Transverse colon (tissue), 4 donors: ENCODE measurements at regions not wholly inside any gene's neighbourhood (a gene's known extent, or its start where the extent isn't known, plus 50 kb on each side); places are given as distances from the start of the nearest gene placed in this dataset.

ENCODE experiments used
- DNase-seq: peaks from one replicate; pipeline ENCODE4 v3.0.0-alpha.2; 2019
- H3K27ac ChIP-seq, 4 donors: fragments of 200-600 bp; sonication (generic); 2 replicates each; pipeline ENCODE4 v1.5.1; 2016 to 2018; ENCODE audit warnings: inconsistent platforms in 4 of 4
- H3K27me3 ChIP-seq: fragments of 200-600 bp; sonication (generic); 2 replicates; pipeline ENCODE4 v1.5.1; 2017; ENCODE audit warnings: inconsistent platforms
- H3K36me3 ChIP-seq, 4 donors: fragments of 200-600 bp; sonication (generic); 2 replicates each; pipeline ENCODE4 v1.5.1; 2017 to 2019; ENCODE audit warnings: inconsistent platforms in 4 of 4
- H3K4me1 ChIP-seq, 4 donors: fragments of 200-600 bp; sonication (generic); 2 replicates each; pipeline ENCODE4 v1.5.1; 2017 to 2020; ENCODE audit warnings: inconsistent platforms in 4 of 4
- H3K4me3 ChIP-seq, 4 donors: fragments of 200-600 bp; sonication (generic); 1 replicate in 1 of 4; 2 replicates in 3 of 4; pipeline versions ENCODE4 v1.5.1 to v1.6.1; 2017 to 2019; ENCODE audit warnings: inconsistent platforms in 4 of 4
- H3K9me3 ChIP-seq, 2 donors: fragments of 200-600 bp; sonication (generic); 2 replicates each; pipeline ENCODE4 v1.5.1; 2017 to 2019; ENCODE audit warnings: inconsistent platforms in 2 of 2
- CTCF ChIP-seq, 5 experiments: fragments of 200-600 bp in 3 of 5; fragments of 450-650 bp in 2 of 5; sonication (generic) in 3 of 5; IDR thresholded peaks; 1 replicate in 2 of 5; 2 replicates in 3 of 5; pipeline ENCODE4 v1.5.1; 2016 to 2017; ENCODE audit warnings: antibody characterized with exemption in 5 of 5, inconsistent platforms in 3 of 5, mild to moderate bottlenecking in 2 of 5, moderate library complexity in 1 of 5
- EP300 ChIP-seq: sonication (generic); formaldehyde crosslinking; IDR thresholded peaks from one replicate; pipeline ENCODE4 v1.6.1; 2017; ENCODE audit warnings: antibody characterized with exemption, low read depth
- POLR2A ChIP-seq: fragments of 450-650 bp; IDR thresholded peaks from one replicate; pipeline ENCODE4 v1.6.1; 2016; ENCODE audit warnings: antibody characterized with exemption, mild to moderate bottlenecking, moderate library complexity
- POLR2AphosphoS5 ChIP-seq, 3 donors: sonication (generic); formaldehyde crosslinking; IDR thresholded peaks; one replicate each; pipeline ENCODE4 v1.6.1; 2016; ENCODE audit warnings: antibody characterized with exemption in 3 of 3
- WGBS, 2 donors: methylation state at CpG; one replicate each; pipeline ENCODE4 v1.1.5; 2018; ENCODE audit warnings: low coverage in 1 of 2; 5-methylcytosine and 5-hydroxymethylcytosine counted together
- in situ Hi-C, 4 donors: fragments of 200-750 bp; cut with MboI; loops; one replicate each; pipeline versions ENCODE4 v1.15.0 to v1.15.1; 2017; ENCODE audit warnings: low sequenced_read_pairs in 3 of 4, low pct_ligation_motif_present in 1 of 4, low pct_unique_long_range_greater_than_20kb in 1 of 4
- intact Hi-C: fragments of 100-400 bp; cut with DNase I; formaldehyde crosslinking; loops from one replicate; pipeline ENCODE4 v1.15.1; 2023; ENCODE audit warnings: low total_unique reads

- Histone ChIP-seq H3K36me3 (no peaks in the 10 kb centered on the region), H3K27ac (no peak overlapping the region), H3K4me1 (no peaks in the 10 kb centered on the region), H3K27me3 (no peaks in the 10 kb centered on the region), H3K9me3 (no peaks in the 10 kb centered on the region), H3K4me3 (no peak overlapping the region)
- no peak for TF ChIP-seq POLR2A
- TF ChIP-seq CTCF (IDR thresholded peaks at IDR 0.05) = no peak
- no peak for TF ChIP-seq EP300
- intact Hi-C loops (no loop called here), in situ Hi-C loops (no loop called here)
- WGBS, 2 donors = 51 to 66% methylated on average over 3 of the region's 3 CpGs
- no peak for DNase-seq
Measured at GRCh38 chr2:145339646-145340045, 819.7 kb upstream of the ZEB2 start.

GRCh38 chr2:145332210-145332898 is 812.4 kb upstream of the ZEB2 start:
- intact Hi-C loops = no loop called here
- Histone ChIP-seq H3K27ac (no peak overlapping the region), H3K9me3 (no peaks in the 10 kb centered on the region), H3K36me3 (no peaks in the 10 kb centered on the region), H3K27me3 (no peaks in the 10 kb centered on the region), H3K4me1 (no peaks in the 10 kb centered on the region), H3K4me3 (no peak overlapping the region)
- in situ Hi-C loops = no loop called here
- DNase-seq = no peak
- no peak for TF ChIP-seq POLR2A
- WGBS, 2 donors = 77 to 87% methylated on average over 7 of the region's 7 CpGs

GRCh38 chr2:145329971-145330370 is 810.1 kb upstream of the ZEB2 start:
- Histone ChIP-seq H3K9me3 (no peaks in the 10 kb centered on the region), H3K4me1 (no peaks in the 10 kb centered on the region), H3K27ac (no peak overlapping the region), H3K4me3 (no peak overlapping the region), H3K27me3 (no peaks in the 10 kb centered on the region), H3K36me3 (no peaks in the 10 kb centered on the region)
- TF ChIP-seq POLR2A (no peak), POLR2AphosphoS5 (IDR thresholded peaks at IDR 0.05) (no peak), CTCF (IDR thresholded peaks at IDR 0.05) (no peak), EP300 (no peak)
- intact Hi-C loops = no loop called here
- DNase-seq = no peak
- 55 to 85% methylated on average over 1 of the region's 1 CpG for WGBS, 2 donors
- in situ Hi-C loops = no loop called here

GRCh38 chr2:145325485-145325884 is 805.6 kb upstream of the ZEB2 start:
- no peak overlapping the region for H3K27ac ChIP-seq
- no peak overlapping the region for H3K4me3 ChIP-seq
- in situ Hi-C loops = no loop called here
- no peaks in the 10 kb centered on the region for H3K4me1 ChIP-seq
- 69 to 79% methylated on average over 4 of the region's 4 CpGs for WGBS, 2 donors
- DNase-seq = no peak
- intact Hi-C loops = no loop called here
- no peaks in the 10 kb centered on the region for H3K36me3 ChIP-seq
- no peaks in the 10 kb centered on the region for H3K9me3 ChIP-seq
- no peaks in the 10 kb centered on the region for H3K27me3 ChIP-seq
- no peak for TF ChIP-seq CTCF (IDR thresholded peaks at IDR 0.05)
- no peak for TF ChIP-seq POLR2AphosphoS5 (IDR thresholded peaks at IDR 0.05)
- no peak for TF ChIP-seq EP300
- no peak for TF ChIP-seq POLR2A

GRCh38 chr2:145324748-145325147 is 804.8 kb upstream of the ZEB2 start:
- Histone ChIP-seq H3K36me3 (no peaks in the 10 kb centered on the region), H3K4me3 (no peak overlapping the region), H3K9me3 (no peaks in the 10 kb centered on the region), H3K27ac (no peak overlapping the region), H3K27me3 (no peaks in the 10 kb centered on the region), H3K4me1 (no peaks in the 10 kb centered on the region)
- intact Hi-C loops (no loop called here), in situ Hi-C loops (no loop called here)
- WGBS, 2 donors = 60 to 82% methylated on average over 1 of the region's 1 CpG
- no peak for DNase-seq
- TF ChIP-seq POLR2A (no peak), EP300 (no peak), POLR2AphosphoS5 (IDR thresholded peaks at IDR 0.05) (no peak), CTCF (IDR thresholded peaks at IDR 0.05) (no peak)
